Ramos (cell line): ENCODE measurements at regions not wholly inside any gene's neighbourhood (a gene's known extent, or its start where the extent isn't known, plus 50 kb on each side); places are given as distances from the start of the nearest gene placed in this dataset.

Source experiments
- in situ Hi-C: fragments of 300-500 bp; cut with MboI; formaldehyde crosslinking; loops from one replicate; pipeline ENCODE4 v1.14.3; 2022; ENCODE audit warnings: low sequenced_read_pairs; ENCODE audit not compliant: unreplicated experiment

GRCh38 chr1:60988891-60989290 lies 93.5 kb upstream of the NFIA start:
- in situ Hi-C loops, result no loop called here

DNA sequence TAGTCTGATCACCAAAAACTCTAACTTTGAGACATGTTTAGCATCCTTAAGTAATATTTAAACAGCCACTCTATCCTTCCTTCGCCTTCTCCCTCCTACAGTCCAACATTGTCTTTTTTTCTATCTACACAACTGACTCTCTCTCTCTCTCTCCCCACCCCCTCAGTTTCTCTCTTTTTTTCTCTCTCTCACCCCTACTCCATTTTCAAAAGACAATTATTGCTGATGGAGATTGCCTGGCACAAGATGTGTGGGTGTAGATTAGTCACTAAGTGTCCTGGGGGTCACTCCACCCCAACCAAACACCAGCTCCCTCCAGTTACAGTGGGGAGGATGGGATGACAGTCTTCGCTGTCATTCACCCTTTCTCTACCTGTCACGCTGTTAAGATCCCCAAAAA lies 94.5 kb upstream of the NFIA start:
- in situ Hi-C loops, result no loop called here

- in situ Hi-C loops, result no loop called here
Observed at GRCh38 chr1:60984062-60984799, 98.1 kb upstream of the NFIA start.

GRCh38 chr1:60983701-60984061 lies 98.7 kb upstream of the NFIA start:
- in situ Hi-C loops, result no loop called here

DNA sequence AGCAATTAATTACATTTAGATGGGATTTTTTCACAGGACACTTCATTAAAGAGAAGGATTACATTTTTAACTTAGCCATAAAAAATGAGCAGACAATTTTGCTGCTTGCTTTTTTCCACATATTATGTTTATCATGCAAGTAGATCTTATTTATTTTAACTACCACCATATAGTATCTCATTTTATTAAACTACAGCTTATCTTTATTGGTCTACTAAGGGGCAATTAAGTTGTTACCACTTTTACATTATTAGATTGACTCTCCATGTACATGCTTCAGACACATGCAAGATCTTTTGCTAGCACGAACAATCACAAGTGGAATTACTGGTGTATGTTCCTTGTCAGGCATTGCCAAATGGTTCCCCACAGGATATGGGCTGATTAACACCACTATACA lies 99.8 kb upstream of the NFIA start:
- in situ Hi-C loops, result no loop called here

- in situ Hi-C loops, result no loop called here
Observed at GRCh38 chr1:60981357-60981756, 101.0 kb upstream of the NFIA start.

GRCh38 chr1:60978421-60979357 lies 103.7 kb upstream of the NFIA start:
- in situ Hi-C loops, result no loop called here

- in situ Hi-C loops, result no loop called here
Observed at GRCh38 chr1:60977661-60978060, 104.7 kb upstream of the NFIA start.

- in situ Hi-C loops, result no loop called here
Observed at GRCh38 chr1:60974524-60975372, 107.6 kb upstream of the NFIA start.

DNA sequence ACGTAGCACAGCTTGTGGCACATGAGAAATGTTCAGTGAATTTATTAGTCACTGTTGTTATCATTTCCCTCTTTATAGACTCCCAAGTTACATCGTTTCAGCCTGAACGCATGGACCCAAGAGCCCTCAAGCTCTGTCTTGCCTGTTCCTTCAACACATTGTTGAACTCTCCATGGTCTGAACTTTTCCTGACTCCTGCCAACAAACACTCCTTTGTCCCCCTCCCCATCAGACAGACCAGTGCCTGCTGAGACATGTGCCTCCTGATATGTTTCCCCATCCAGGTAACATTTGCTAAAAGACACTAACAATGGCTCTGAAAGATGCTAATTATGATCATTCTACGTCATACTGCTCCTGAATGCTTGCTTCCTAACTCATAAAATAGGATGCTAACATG lies 108.7 kb upstream of the NFIA start:
- in situ Hi-C loops, result no loop called here

DNA sequence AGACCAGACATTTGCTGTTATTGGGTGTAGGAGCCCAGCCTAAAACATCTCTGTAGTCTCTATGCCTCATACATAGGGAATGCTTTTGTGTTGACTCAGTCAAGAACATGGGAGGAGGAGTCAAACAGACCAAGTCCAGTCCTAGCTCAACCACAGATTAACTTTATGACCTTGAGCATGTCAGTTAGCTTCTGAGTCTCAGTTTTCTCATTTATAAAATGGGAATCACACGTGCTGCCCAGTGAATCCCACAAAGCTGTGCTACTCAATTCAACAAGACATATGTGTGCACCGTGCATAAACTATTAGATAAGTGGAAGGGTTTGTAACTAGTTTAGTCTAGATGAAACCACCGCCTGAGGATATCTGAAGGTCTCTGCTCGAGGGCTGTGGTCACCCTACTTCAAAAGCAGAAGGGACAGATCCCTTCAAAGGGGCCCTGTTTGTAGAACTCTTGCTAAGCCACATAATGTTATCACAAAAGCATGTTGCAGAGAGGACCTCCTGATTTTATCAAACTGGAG lies 109.5 kb upstream of the NFIA start:
- in situ Hi-C loops, result no loop called here

DNA sequence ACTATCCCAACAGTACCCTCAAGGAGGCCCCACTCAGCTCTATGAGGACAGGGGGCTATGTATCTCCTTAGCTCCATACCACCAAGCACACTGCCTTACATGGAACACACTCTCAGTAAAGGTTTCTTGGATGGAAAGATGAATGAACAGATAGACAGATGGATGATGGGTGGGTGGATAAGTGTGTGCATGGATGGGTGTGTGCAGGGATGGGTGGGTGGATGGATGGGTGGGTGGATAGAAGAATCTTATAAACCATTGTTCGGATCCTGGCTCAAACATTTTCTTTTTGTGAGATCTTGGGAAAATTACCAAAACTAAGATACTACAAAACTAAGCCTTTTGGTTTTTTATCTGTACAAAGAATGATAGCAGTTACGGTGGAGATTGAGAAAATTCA lies 111.0 kb upstream of the NFIA start:
- in situ Hi-C loops, result no loop called here

DNA sequence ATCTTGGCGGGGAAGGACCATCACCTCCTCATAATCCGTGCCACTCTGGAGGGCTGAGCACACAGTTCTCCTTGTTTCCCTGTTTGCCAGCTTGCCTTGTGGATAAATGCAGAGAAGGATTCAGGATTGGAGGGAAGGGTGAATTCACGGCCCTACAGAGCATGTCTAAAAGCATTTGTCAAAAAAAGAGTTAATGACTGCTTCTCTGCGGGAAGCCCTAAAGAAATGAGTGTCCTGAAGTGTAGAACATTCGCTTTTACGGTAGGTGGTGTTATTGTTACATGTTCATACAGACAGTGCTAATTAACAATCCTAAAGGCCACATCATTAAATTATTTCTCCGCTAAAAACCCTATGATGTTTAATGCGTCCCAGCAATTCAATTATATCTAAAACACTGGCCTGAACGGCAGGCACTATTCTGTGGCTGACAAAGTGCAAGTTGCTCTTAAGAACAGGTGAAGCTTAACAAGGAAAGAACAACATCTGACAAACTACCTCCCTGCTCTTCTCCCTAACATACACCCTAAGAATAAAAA lies 112.3 kb upstream of the NFIA start:
- in situ Hi-C loops, result no loop called here

DNA sequence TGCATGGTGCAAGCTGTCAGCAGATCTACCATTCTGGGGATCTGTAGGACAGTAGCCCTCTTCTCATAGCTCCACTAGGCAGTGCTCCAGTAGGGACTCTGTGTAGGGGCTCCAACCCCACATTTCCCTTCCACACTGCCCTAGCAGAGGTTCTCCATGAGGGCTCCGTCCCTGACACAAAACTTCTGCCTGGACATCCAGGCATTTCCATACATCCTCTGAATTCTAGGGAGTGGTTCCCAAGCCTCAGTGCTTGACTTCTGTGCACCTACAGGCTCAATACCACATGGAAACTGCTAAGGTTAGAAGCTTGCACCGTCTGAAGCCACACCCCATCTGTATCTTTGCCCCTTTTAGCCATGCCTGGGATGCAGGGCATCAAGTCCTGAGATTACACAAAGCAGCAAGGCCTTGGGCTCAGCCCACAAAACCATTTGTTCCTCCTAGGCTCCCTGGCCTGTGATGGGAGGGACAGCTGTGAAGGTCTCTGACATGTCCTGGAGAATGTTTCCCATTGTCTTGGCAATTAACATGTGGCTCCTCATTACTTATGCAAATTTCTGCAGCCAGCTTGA lies 117.0 kb upstream of the NFIA start:
- in situ Hi-C loops, result no loop called here

DNA sequence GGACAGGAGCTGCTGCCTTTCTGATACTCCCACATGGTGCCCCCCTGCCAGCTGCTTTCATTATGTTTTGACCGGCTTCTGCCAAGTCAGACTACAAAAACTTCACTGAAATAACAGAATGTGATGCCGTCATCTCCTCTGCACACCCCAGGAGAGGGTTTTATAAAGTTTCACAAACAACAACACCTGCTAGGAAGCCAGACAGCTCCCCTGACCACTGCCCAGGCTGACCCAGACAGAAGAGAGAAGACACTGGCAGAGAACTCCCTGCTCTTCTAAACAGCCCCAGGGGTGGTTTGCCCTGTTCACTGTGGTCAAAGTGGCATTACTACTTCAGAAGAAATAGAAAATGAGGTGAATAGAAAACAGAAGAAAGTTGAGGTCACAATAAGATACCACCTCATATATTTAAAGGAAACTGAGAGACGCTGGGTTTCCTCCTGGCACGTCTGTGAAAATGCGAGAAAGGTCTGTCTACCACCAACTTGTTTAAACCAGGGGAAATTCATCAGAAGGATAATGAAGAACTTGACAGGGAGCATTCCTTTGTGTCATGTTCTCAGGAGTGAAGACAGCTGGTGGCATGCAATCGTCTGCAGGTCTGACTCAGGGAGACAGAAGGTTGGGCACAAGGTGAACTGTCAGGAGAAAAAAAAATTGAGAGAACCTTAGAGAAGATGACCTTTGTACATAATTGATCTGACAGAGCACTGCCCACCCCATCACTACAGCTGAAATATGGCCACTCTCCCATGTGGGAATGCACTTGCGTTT lies 119.0 kb upstream of the NFIA start:
- in situ Hi-C loops, result no loop called here

GRCh38 chr1:60960891-60961461 lies 121.4 kb upstream of the NFIA start:
- in situ Hi-C loops, result no loop called here

- in situ Hi-C loops, result no loop called here
Observed at GRCh38 chr1:60959701-60960100, 122.7 kb upstream of the NFIA start.

- in situ Hi-C loops, result no loop called here
Observed at GRCh38 chr1:60958001-60958400, 124.4 kb upstream of the NFIA start.

GRCh38 chr1:60956520-60956919 lies 125.8 kb upstream of the NFIA start:
- in situ Hi-C loops, result no loop called here
